CD4-positive, alpha-beta T cell treated with Interleukin-15 for 4 hours (primary cell): ENCODE measurements at regions not wholly inside any gene's neighbourhood (a gene's known extent, or its start where the extent isn't known, plus 50 kb on each side); places are given as distances from the start of the nearest gene placed in this dataset.
"Not testable (repeated sequence)": the region's sequence is repeated elsewhere in the genome, so short reads cannot be mapped to it uniquely, and the experiment has no call there.

Experiments used
- DNase-seq: peaks from one replicate; pipeline ENCODE4 v3.0.0-alpha.2; 2020; ENCODE audit warnings: low spot score

GRCh38 chr1:245026247-245026646 lies 128.5 kb upstream of the KIF26B start:
- DNase-seq, result no peak

- DNase-seq, result no peak
These were observed 129.3 kb upstream of the KIF26B start for GRCh38 chr1:245025525-245025924.

- no peak for DNase-seq
These were observed 131.6 kb upstream of the KIF26B start for GRCh38 chr1:245023222-245023621.

- no peak for DNase-seq
These were observed 134.8 kb upstream of the KIF26B start for GRCh38 chr1:245019910-245020486.

- no peak for DNase-seq
These were observed 138.1 kb upstream of the KIF26B start for GRCh38 chr1:245016700-245017099.

- no peak for DNase-seq
These were observed 139.8 kb upstream of the KIF26B start for GRCh38 chr1:245015031-245015430.

GRCh38 chr1:245014247-245015029 lies 140.3 kb upstream of the KIF26B start:
- DNase-seq, result no peak

- no peak for DNase-seq
These were observed 144.7 kb upstream of the KIF26B start for GRCh38 chr1:245010018-245010614.

- DNase-seq, result no peak
These were observed 144.4 kb upstream of the HNRNPU start for GRCh38 chr1:245008761-245009160.

- no peak for DNase-seq
These were observed 143.5 kb upstream of the HNRNPU start for GRCh38 chr1:245007852-245008251.

GRCh38 chr1:245003246-245003645 lies 138.9 kb upstream of the HNRNPU start:
- DNase-seq, result no peak

- DNase-seq, result no peak
These were observed 136.9 kb upstream of the HNRNPU start for GRCh38 chr1:245001252-245001651.

- DNase-seq, result no peak
These were observed 136.5 kb upstream of the HNRNPU start for GRCh38 chr1:245000872-245001188.

GRCh38 chr1:244999644-245000043 lies 135.3 kb upstream of the HNRNPU start:
- not testable (repeated sequence) for DNase-seq

- no peak for DNase-seq
These were observed 134.5 kb upstream of the HNRNPU start for GRCh38 chr1:244998717-244999346.

GRCh38 chr1:244995602-244996400 lies 131.5 kb upstream of the HNRNPU start:
- no peak for DNase-seq

GRCh38 chr1:244992833-244993232 lies 128.5 kb upstream of the HNRNPU start:
- no peak for DNase-seq

GRCh38 chr1:244989813-244990212 lies 125.5 kb upstream of the HNRNPU start:
- DNase-seq, result no peak

- DNase-seq, result no peak
These were observed 124.2 kb upstream of the HNRNPU start for GRCh38 chr1:244988521-244988920.

- DNase-seq, result no peak
These were observed 116.3 kb upstream of the HNRNPU start for GRCh38 chr1:244980605-244981004.

- no peak for DNase-seq
These were observed 110.2 kb upstream of the HNRNPU start for GRCh38 chr1:244974550-244974949.

- DNase-seq, result no peak
These were observed 109.8 kb upstream of the HNRNPU start for GRCh38 chr1:244974106-244974505.
